Right renal pelvis (tissue), 4 donors: ENCODE measurements at regions not wholly inside any gene's neighbourhood (a gene's known extent, or its start where the extent isn't known, plus 50 kb on each side); places are given as distances from the start of the nearest gene placed in this dataset.

Experiments
- DNase-seq, 4 donors: peaks; one replicate each; pipeline ENCODE4 v3.0.0-alpha.2; 2013; ENCODE audit warnings: low read depth in 4 of 4, low spot score in 3 of 4, missing footprints in 1 of 4

DNA sequence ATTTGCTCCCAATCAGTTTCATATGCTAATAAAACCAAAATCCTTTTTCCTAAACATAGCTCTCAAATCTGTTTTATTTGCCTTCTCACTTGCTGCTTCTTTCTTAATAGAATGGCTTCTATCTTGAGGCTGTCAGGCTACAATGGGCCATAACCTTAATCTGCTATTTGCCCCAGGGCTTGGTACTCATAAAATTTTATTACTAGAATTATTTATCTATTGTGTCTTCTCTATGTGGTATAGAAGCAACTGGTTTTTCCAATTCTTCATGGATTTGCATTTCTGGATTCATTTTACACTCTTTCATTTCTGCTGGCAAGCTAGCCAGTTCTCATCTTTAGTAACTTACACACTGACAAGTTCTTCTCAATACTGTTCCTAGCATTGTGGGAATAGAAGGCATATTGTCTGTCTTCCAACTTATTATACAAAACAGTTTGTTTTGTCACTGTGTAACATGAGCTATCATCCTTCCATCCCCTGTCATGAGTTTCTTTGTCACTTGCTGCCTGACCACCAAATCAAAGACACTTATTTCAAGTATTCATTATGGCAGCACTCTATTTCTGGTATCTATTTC is 96.6 kb upstream of the KCNIP4 start:
- no peak for DNase-seq

DNA sequence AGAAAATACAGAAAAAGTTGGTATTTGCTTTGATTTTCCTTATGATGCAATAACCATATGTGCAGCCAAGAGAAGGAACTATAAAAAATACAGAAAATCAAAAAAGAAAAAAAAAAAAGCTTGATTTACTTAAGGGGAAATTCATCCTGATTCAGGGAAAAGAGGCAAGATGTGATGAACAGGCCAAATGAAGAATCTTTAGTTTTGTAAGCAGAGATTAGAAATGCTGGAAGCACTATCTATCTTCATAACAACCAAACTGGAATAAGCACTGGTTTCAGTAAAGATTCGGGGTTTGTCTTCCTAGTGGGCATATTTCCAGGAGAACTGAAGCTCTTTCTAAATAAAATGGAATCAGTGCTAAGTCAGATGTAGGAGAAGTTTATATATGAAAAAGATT is 82.9 kb upstream of the KCNIP4 start:
- DNase-seq, result no peak

DNA sequence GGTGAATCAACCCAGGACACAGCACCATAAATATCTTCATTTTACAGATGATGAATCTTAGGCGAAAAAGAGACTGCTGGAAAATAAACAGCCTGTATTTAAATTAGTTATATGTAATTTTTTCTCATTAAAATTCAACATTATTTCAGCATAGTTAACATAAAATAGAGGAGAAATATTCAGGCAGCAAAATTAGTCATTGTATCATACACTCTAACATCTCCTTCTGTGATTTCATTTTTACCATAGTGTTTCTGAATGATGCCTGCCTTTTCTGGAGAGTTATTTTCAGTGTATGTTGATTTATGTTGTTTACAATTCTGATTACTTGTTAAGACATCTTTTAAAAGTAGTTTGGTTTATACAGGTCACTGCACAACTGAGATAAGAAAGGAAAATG is 82.3 kb upstream of the KCNIP4 start:
- DNase-seq, result no peak

GRCh38 chr4:22030307-22030706 is 81.7 kb upstream of the KCNIP4 start:
- DNase-seq, result no peak

GRCh38 chr4:22029803-22030202 is 81.2 kb upstream of the KCNIP4 start:
- no peak for DNase-seq

- no peak for DNase-seq
Measured at GRCh38 chr4:22021106-22021505, 72.5 kb upstream of the KCNIP4 start.

- no peak for DNase-seq
Measured at GRCh38 chr4:22020129-22020528, 71.6 kb upstream of the KCNIP4 start.

GRCh38 chr4:22019676-22020075 is 71.1 kb upstream of the KCNIP4 start:
- DNase-seq, result no peak

GRCh38 chr4:22014222-22014741 is 65.7 kb upstream of the KCNIP4 start:
- no peak for DNase-seq

DNA sequence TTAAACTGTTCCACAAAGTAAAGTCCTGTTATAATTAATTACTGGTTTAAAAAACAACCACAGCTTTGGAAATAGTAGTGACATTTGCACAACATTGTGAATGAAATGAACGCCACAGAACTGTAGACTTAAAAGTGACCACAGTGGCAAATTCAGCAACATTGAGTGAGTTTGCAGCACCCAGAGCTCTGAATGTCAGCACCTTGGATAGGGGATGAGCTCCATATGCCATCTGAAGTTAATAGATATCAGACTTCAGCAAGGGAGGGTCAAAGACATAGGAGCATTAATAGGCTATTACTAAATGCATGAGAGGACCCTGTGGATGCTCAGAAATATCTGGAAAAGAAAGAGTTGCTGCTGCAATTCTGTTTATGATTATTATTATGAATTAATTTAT is 55.3 kb upstream of the KCNIP4 start:
- DNase-seq, result no peak
